Stimulated activated CD4-positive, alpha-beta T cell treated with anti-CD3 and anti-CD28 coated beads, Interleukin-4, amount 100 ng/mL, for 24 hours (primary cell): ENCODE measurements at regions not wholly inside any gene's neighbourhood (a gene's known extent, or its start where the extent isn't known, plus 50 kb on each side); places are given as distances from the start of the nearest gene placed in this dataset.
A peak's percentile ranks its signal among the peaks of the same experiment; 100 is the strongest.

Experiments used
- DNase-seq: peaks from one replicate; pipeline ENCODE4 v3.0.0-alpha.2; 2020

DNA sequence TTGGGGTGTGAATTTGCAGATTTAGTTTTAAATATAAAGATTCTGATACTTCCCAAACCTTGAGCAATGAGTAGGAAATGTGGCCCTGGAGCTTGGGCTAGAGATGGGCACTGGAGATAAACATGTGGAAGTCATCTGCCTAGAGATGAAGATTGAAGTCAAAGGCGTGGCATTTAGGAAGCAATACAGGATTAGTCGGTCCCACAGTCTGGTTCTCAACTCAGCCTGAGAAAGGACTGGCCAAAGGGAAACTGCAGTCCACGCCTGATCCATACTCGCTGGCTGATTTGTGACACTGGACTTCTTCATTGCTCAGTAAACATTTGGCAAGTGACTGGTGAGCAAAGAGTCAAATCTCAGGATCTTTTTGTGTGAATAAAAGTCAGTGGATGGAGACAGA is 268.2 kb upstream of the ATP2B1 start:
- no peak for DNase-seq

DNA sequence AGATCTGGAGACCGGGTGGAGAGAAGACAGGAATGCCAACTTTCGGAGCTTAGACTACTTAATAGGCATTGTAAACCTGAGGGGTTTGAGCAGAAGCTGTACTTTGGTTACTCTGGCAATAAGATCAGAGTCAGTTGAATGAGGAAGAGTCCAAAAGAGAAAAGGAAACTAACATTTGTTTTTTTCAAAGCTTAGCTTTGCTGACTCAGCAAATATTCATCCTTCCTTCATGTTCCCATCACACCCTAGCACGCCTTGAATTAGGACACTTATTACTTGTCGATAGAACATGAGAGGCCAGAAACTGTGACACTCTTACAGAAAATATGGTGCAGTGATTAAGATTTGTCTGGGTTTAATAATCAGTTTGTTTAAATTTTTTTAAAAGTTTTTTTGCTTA is 266.9 kb upstream of the ATP2B1 start:
- DNase-seq, result no peak

DNA sequence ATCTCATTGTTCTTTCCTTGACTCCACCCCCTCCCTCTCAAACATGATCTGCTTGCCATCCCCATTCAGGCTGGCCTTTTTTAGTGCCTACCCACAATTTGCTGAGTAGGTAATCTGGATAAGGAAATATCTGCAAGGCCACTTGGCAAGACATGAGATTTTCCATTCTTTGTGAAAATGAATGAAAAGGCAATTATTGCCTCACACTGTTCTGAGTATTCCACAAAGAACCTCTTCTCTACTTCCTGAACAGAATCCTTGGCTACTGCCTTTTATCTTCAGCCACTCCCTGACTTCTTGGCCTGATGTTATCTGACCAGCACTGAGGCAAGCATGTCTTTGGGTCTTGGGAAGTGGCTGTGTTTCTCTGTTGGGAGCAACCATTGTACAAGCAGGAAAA is 263.2 kb upstream of the ATP2B1 start:
- DNase-seq, result no peak

DNA sequence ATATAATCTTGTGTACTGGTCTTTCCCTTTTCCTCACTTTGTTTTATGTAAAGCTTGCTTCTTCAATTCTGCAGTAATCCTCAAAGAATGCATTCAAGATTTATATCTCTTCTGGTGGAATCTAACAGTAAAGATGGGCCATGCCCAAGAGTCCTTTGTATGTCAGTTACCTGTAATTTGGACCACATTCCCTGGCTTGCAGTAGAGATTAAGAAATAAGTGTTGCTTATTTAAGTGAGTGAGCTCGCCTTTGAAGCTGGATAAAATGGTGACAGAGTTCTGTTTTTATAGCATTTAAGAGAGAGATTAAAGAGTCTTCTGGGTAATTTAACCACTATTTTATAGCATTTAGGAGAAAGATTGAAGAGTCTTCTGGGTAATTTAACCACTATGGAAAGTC is 262.1 kb upstream of the ATP2B1 start:
- DNase-seq, result no peak

DNA sequence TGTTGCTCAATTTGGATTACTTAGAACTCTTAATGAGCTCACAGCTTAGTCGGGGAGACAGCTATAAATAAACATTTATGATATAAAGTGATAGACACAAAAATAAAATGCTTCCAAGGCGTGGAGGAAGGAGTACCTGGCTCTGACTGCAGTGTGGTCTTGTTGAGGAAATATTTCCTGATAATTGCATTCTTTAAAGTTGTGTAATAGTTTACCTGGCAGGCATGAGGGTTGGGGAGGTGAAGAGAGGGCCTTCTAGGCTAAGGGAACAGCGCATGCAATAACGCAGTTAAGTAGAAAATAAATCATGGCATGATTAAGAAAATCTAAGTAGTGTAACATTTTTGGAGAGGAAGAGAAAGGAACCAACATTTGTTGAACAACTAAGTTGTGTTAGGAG is 260.5 kb upstream of the ATP2B1 start:
- DNase-seq, result no peak

DNA sequence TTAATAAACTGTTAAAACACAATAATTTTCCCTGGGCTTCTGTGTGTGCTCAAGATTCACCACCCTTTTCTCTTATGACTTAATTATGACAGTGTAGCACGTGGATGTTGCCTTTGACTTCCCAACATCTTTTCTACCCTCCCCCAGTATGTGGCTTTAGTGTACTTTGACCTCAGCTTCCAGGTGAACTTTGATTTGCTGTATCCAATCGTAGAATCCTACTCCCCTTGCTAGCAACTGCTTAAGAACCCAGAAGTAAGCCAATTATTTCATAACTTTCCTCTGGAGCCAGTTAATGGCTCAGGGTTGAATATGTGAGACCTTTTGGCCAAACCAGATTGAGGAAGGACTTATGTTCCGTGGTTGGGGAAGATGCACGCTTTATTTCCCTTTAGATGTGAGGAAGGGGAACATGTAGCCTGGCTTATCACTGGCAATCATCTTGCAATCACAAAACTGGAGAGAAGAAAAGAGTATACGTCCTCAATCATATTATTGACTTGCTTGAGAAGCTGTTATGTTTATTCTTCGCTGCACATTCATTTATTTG is 259.6 kb upstream of the ATP2B1 start:
- DNase-seq, result no peak

DNA sequence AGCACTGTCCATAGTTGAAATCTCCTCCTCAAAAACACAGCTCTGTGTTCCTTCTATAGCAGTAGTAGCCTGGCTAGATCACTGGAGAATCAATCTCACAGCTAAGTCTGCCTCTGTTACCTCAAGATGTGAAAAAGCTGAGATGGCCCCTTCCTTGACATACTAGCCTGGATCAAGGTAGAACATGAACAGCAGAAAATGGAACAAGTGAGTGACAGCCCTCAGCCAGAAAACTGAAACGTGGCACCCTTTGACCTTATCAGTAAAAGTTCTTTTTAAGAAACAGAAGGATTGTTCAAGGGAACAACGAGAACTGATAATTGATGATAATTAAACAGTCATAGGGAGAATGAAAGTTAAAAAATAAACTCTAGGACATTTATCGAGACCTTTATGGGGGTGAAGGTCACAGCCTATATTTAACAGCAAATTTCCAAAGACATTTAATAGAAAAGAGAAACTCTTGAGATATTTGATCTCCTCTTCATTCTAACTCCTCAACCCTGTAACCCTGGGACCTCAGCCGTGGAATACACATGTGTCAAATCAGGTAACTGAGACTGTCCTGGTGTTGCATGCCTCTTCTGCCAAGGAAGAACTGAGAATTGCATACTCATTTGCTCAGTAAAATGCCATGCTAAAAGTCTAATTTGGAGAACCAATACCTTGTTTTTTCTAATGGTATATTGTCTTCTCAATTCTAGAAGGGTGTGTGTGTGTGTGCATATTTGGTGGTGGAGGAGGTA is 258.0 kb upstream of the ATP2B1 start:
- no peak for DNase-seq

DNA sequence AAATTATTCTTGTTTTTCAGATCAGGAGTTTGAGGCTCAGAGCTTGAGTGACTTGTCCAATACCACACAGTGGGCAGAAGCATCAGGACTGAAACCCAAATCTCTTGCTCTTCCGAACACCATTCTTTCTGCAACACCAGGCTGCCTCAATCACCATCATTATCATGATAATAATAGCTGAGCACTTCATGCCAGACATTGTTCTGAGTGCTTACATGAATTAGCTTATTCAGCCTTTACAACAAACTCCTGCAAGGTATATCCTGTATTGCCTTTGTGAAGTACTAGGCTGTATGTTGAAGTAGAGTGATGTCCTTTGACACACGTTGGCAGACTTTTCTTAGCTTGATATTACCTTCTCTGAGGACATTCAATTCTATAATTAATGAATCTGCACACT is 257.4 kb upstream of the ATP2B1 start:
- no peak for DNase-seq

DNA sequence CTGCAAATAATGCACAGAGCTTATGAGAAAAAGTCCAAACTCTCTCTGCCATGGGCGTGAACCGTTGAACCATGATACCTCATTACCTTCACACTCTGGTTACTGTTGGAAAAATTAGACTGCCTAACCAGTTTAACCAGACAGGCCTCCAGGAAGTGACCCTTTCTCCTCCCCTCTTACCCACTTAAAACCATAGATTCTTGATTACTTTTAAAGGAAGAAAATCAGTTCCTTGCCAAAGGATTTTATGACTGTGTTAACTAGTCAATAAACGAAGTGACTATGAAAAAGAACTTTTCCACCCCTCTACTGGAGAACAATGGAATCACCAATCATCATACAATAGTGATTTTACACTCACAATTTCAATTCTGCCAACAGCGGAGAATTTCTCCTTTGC is 254.0 kb upstream of the ATP2B1 start:
- DNase-seq, result no peak

DNA sequence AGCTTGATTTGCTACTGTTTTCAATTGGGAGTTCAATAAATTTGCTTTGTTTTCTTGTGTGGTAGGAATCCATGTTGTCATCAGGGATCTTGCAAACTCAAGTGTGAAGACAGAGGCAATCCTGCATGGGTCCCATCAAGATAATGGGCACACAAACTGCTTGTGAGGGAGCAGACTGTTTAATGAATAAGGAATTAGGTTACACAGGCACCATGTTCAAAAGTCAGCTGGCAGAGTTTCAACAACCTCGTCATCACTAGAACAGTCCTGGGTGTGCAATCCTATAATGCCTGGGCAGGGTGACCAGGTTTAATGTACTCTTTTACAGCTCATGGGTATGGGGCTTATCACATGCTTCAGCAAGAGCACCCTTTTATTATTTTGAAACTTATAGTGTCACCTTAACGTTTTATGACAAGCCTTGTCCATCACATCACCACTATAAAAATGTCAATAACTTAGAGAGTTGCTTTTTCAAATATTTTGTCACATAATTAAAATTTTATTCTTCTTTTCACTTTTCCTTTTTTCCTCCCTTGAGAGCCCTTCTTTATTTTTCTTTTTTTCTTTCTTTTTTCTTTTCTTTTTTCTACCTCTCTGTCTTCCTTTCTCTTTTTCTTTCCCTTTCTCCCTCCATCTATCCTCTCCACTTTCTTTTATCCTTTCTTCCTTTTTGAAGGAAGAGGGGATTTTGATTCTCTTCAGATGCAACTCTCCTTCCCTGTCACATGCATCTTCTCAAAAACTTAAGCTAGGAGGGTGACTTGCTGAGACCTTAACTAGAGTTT is 252.2 kb upstream of the ATP2B1 start:
- no peak for DNase-seq

DNA sequence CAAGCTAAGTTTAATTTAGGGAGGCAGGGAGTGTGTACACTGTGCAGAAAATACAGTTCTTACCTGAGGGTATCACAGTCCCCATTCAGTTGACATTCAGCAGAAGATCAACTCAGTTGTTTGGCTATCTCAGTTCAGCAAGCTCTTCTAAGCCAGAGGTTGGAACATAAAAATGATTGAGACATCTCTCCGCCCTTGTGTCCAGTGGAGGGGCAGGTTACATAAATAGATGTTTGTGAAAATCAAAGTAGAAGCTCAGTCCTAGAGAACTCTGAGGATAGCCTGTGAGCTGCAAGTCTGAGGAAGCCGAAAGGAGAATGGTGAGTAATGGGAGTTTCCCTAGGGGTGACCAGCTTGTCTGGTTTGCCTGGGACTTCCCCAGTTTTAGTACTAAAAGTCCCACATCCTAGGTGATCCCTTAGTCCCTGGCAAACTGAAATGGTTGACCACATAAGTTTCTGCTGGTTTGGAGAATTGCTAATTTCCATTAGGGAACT is 251.4 kb upstream of the ATP2B1 start:
- peak; percentile 37 for DNase-seq

DNA sequence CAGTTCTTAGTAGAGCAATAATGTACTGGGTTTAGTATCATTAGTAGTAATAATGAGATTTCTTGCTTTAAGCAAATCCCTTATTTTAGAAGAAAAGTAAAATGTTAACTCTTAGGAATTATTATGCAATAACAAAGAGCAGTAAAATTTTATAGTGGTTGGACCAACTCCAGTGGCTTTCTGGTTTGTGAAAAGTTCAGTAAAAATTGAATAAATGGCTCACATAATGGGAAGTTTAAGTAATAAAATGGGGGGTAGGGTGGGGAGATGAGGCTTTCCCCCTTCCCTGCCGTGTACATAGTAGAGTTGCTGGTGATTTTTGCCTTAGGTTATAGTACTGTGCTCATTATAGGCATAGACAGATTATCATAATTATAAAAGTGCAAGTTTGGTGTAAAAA is 250.5 kb upstream of the ATP2B1 start:
- DNase-seq, result no peak

DNA sequence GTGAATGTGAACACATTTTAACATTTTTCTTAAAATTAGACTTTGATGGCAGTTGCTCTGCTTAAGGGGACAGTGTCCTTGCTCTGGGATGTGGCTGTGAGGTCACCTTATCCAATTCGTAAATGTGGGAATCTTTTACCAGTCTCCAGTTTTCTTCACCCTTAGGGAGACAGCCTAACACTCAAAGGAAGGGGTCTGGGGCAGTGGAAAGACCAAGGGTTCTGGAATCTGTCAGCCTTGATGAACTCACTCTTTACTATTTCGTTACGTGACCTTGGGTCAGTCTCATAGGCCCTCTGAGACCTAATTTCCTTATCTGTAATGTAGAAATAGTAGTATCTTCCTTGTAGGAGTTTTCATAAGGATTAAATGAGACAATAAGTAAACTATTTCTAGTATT is 245.6 kb upstream of the ATP2B1 start:
- no peak for DNase-seq

DNA sequence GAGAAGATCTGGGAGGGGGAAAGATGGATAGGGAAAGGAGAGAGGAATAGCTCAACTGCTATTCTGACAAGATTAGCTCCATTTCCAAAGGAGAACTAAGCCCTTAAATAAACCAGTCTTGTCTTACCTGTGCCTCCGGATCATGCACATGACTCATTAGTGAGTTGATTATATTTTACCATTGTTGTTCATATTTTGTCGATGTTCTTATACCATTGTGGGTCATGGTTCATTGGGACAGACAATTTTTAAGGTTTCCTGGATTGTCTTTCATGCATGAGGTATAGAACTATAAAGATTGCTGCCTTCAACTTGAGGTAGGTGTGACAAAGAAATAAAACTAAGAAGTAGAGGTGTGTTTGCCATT is 243.0 kb upstream of the ATP2B1 start:
- no peak for DNase-seq

DNA sequence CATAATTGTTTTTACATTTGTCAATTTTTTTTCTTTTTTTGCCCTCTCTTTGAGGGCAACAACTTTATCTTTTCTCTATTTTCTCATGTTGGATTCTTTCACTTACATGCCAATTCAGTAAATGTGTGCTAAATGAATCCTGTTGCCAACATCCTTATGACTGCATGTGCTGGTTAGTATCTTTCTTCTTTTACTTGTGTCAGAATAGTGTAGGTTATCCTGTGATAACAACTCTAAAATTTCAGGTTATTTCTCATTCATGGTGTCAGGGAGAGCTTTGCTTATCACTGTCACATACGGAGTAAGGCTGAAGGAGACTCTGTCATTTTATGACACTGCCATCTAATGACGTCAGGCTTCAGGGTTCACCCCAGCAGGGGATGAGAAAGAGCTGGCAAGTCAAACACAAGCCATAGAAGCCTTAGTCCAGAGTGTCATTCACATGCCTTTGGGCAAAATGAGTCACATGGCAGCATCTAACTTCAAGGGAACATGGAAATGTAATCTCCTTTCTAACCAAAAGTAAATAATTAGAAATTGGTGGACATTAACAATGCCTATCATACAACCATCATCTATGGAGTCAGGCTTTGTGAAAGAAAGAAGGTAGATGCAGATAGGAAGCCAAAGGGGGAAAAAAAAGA is 242.5 kb upstream of the ATP2B1 start:
- DNase-seq, result no peak

DNA sequence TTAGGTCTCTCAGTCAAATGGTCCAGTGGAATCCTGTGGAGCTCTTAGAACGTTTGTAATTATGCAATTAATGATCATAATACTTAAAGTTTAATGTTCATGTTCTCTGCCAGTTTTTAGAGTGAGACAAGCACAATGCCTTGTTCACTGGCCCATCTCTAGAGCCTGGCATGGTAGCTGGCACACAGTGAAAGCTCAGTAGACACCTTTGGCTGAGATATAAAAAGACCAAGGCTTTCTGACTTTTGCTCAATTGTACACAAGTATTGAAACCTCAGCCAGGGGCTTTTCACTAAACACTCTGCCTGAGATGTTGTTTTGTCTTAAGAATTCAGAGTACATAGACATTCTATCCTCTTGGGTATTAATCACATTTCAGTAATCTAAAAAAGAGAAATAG is 241.8 kb upstream of the ATP2B1 start:
- DNase-seq, result no peak

DNA sequence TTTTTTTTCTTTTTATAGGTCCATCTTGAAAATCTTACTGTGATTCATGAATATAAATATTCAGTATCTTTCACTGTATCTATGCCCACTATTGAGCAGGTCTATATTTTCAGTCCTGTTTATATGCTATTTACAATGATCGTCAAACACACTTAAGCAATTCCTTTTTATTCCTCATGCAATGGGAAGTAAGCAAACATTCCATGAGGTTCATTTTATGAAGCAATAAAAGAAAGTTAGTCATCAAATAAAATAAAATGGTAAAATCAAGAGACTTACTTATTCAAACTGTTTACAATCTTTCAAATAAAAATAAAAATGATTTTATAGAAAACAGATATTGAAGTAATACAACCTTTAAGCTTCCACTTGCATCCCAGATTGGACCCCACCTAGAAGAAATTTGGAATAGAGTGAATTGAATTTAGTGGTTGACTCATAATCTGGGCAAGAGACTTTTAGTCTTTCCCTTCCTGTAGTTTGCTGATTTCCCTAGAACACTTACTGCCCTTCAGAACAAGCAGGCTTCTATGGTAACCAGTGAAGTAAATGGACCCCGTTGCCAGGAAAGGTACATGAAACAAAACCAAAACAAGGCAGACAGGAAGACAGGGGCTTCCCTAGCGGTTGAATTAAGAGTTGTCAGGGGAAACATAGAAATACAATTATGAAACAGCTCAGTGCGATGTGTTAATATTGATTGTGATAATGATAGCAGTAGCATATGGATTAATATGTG is 241.0 kb upstream of the ATP2B1 start:
- peak; percentile 56 for DNase-seq

DNA sequence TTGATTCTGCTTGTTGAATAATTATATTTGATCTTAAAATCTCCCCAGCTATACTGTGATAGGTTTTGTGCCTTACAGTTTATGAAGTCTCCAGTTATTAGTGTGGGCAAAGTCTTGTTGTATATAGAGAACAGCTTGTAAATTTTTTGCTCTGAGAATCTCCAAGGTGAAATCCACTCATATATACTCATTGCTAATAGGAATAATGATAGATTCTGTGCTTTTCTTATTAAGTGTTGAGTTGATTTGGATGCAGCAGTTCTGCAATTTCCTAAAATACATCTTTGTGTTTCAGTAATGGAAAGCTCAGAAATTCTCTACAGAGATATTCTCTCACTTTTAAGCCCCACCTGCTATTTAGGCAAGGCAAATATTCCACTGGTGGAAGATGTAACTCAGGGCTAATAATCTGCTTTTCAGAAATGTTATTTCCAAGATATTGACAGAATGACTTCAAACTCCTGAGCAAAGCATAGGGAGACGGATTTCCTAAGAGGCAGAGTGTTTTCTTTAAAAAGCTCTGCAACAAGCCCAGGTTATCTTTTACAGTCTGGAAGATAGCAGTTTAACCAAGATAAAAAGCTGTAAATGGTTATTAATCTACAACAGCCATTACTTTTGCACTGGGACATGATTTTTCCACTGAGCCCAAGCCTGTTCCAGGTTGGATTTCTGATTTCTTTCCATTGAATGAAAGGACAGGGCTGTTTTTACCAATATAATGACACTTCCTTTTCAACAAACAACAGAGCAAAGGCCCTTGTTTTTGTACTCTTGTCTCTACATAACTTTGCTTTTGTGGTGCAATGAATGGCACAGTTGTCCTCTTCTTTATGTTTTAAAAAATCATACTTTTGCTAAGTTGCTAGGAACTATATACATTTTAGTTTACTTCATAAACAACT is 239.9 kb upstream of the ATP2B1 start:
- no peak for DNase-seq

DNA sequence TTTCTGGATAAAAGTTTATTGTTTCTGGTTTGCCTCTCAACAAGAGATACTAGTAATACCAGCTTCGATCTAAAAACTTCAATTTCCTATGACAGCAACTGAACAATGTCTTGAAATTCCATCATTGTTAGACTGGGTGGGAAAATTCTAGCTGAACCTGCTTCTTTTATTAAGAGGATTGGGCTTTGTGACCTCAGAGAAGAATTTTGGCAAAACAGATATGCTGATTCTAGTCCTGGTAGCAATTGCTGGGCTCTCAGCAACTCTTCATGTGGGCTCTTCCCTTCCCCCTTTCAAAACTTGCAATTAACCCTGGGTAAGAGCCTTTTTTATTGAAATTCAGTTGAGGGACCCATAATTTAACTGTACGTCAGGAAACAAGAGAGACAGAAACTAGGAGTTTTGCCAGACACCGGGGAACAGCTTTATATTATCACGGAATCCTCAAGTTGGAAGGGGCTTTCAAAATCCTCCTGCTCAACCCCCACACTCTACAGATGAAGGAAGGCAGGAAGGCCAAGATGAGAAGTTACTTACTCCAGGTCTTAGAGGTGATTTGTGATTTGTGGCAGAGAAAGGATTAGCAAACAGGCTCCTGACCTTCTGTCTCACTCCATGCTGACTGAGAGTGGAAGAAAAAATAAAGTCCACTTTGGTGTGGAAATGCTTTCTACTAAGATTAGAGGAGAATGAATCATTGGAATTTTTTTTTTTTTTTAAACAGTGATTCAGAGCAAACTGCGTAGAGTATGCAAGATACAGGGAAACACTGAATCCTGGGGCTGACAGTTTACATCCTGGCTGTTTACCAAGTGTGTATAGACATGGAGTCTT is 239.0 kb upstream of the ATP2B1 start:
- no peak for DNase-seq

DNA sequence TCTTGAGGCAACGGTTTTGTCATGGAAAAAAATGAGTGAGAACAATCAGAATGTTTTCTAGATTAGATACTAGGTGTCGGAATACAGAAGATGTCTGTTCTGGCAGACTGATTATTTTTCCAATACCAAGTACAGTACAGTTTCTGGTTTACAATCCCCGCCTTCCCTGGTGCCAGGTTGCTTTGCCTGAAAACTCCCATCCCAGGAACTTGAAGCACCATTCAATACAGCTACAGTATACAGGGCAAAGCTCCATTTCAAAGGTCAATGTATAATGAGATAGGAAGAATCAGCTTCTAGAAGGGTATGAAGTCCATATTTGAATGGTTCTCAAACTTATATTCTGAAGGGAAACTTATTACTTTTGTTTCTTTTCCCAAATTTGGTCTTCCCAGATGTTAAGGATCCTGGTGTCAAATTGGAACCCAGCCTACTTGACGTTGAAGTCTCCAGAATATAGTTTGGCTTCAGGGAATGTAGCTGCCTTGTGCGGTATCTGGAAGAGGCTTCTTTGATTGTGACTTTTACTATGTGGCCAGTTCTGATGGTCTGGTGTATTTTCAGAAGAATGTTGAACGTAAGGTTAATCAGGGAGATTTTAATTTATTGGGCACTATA is 238.0 kb upstream of the ATP2B1 start:
- DNase-seq, result no peak
